RWPE2 (cell line): ENCODE measurements at regions not wholly inside any gene's neighbourhood (a gene's known extent, or its start where the extent isn't known, plus 50 kb on each side); places are given as distances from the start of the nearest gene placed in this dataset.
"Not testable (repeated sequence)": the region's sequence is repeated elsewhere in the genome, so short reads cannot be mapped to it uniquely, and the experiment has no call there.

Experiments used
- ATAC-seq: fragments of 200-7000 bp; cut with Tn5 transposase; 3 replicates; pipeline ENCODE4 v1.9.1; 2021; ENCODE audit warnings: low read depth
- DNase-seq: peaks from one replicate; pipeline ENCODE4 v3.0.0-alpha.2; 2020; ENCODE audit warnings: low spot score
- H3K27ac ChIP-seq: fragments of 450-650 bp; 2 replicates; pipeline ENCODE4 v1.5.1; 2017; ENCODE audit warnings: mild to moderate bottlenecking; ENCODE audit not compliant: poor library complexity, severe bottlenecking
- H3K27me3 ChIP-seq: fragments of 250-450 bp; sonication (Bioruptor Pico); 2 replicates; pipeline ENCODE4 v1.5.1; 2021; ENCODE audit warnings: mild to moderate bottlenecking, moderate library complexity; ENCODE audit not compliant: insufficient read depth, poor library complexity, severe bottlenecking
- H3K36me3 ChIP-seq: fragments of 250-450 bp; sonication (Bioruptor Pico); 2 replicates; pipeline ENCODE4 v1.5.1; 2020; ENCODE audit warnings: low read depth, mild to moderate bottlenecking, moderate library complexity
- H3K4me1 ChIP-seq: fragments of 250-450 bp; sonication (Bioruptor Pico); 2 replicates; pipeline ENCODE4 v1.5.1; 2021; ENCODE audit warnings: mild to moderate bottlenecking, moderate library complexity; ENCODE audit not compliant: insufficient read depth, poor library complexity, severe bottlenecking
- H3K4me3 ChIP-seq: fragments of 250-450 bp; sonication (Bioruptor Pico); 2 replicates; pipeline ENCODE4 v1.5.1; 2021; ENCODE audit warnings: mild to moderate bottlenecking, moderate library complexity; ENCODE audit not compliant: severe bottlenecking
- H3K9me3 ChIP-seq: fragments of 250-450 bp; sonication (Bioruptor Pico); 2 replicates; pipeline ENCODE4 v1.5.1; 2021; ENCODE audit warnings: mild to moderate bottlenecking, moderate library complexity; ENCODE audit not compliant: severe bottlenecking
- CTCF ChIP-seq: fragments of 450-650 bp; IDR thresholded peaks from one replicate; pipeline ENCODE4 v1.5.1; 2017; ENCODE audit warnings: mild to moderate bottlenecking, moderate library complexity; ENCODE audit not compliant: poor library complexity, severe bottlenecking

- no peaks in the 10 kb centered on the region for H3K9me3 ChIP-seq
- ATAC-seq = no peak
- H3K4me3 ChIP-seq = no peak overlapping the region
- no peak for DNase-seq
- no peak overlapping the region for H3K27ac ChIP-seq
- no peaks in the 10 kb centered on the region for H3K27me3 ChIP-seq
- H3K4me1 ChIP-seq = peaks cover 3% of the 10 kb centered on the region
- H3K36me3 ChIP-seq = no peaks in the 10 kb centered on the region
- no peak for TF ChIP-seq CTCF
Observed at GRCh38 chr1:182203191-182203875, 141.8 kb upstream of the ZNF648 start.

DNA sequence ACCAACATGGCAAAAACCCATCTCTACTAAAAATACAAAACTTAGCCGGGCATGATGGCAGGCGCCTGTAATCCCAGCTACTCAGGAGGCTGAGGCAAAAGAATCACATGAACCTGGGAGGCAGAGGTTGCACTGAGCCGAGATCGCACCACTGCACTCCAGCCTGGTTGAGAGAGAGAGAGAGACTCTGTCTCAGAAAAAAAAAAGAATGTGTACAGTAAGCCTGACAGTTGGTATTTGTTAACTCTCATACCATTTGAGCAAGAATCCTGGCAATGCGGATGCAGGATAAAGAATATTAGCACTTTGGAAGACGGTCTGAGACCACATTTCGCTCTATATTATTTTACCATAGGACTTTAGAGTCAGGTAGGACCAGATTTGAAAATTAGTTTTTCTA lies 140.0 kb upstream of the ZNF648 start:
- H3K4me3 ChIP-seq, DNase-seq, H3K4me1 ChIP-seq, H3K27me3 ChIP-seq, H3K36me3 ChIP-seq, ATAC-seq, H3K27ac ChIP-seq, H3K9me3 ChIP-seq: not testable (repeated sequence)

- no peak overlapping the region for H3K4me3 ChIP-seq
- peaks cover 3% of the 10 kb centered on the region for H3K4me1 ChIP-seq
- H3K27ac ChIP-seq = no peak overlapping the region
- no peak for TF ChIP-seq CTCF
- H3K36me3 ChIP-seq = no peaks in the 10 kb centered on the region
- ATAC-seq = no peak
- H3K27me3 ChIP-seq = no peaks in the 10 kb centered on the region
- no peaks in the 10 kb centered on the region for H3K9me3 ChIP-seq
- DNase-seq = no peak
Observed at GRCh38 chr1:182200025-182200812, 138.7 kb upstream of the ZNF648 start.

DNA sequence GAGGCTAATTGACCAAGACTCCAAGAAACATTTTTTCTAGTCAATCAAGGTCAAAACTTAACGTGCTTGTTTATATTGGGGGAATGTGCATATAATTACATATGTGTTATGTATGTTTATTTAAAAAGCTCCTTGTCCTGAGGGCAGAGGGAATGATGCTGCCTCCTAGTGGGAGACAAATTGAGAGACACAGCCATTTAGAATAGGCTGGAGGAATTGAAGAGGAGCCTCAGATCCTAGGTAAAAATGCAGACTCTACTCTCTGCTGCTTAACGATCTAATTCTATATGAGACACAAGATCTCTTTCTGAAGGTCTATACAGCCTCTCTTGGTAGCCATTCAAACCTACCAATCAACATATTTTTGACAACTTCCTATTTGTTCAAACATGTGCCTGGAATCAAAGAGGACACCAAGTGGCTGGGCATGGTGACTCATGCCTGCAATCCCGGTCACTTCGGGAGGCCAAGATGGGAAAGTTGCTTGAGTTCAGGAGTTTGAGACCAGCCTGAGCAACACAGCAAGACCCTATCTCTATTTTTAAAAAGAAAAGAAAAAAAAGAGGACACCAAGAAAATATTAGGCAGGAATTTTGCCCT lies 136.6 kb upstream of the ZNF648 start:
- Histone ChIP-seq H3K9me3 (no peaks in the 10 kb centered on the region), H3K4me3 (no peak overlapping the region), H3K27me3 (no peaks in the 10 kb centered on the region), H3K27ac (no peak overlapping the region), H3K4me1 (peaks cover 3% of the 10 kb centered on the region), H3K36me3 (no peaks in the 10 kb centered on the region)
- TF ChIP-seq CTCF = peak; percentile 29
- no peak for DNase-seq
- ATAC-seq = no peak

- Histone ChIP-seq H3K36me3 (no peaks in the 10 kb centered on the region), H3K4me1 (peaks cover 3% of the 10 kb centered on the region), H3K9me3 (no peaks in the 10 kb centered on the region), H3K27me3 (no peaks in the 10 kb centered on the region), H3K4me3 (no peak overlapping the region), H3K27ac (no peak overlapping the region)
- no peak for TF ChIP-seq CTCF
- ATAC-seq (no peak), DNase-seq (no peak)
Observed at GRCh38 chr1:182196897-182197870, 135.7 kb upstream of the ZNF648 start.
